LHCN-M2 (cell line): ENCODE measurements at regions not wholly inside any gene's neighbourhood (a gene's known extent, or its start where the extent isn't known, plus 50 kb on each side); places are given as distances from the start of the nearest gene placed in this dataset.

Experiments
- DNase-seq: peaks from one replicate; pipeline ENCODE4 v3.0.0-alpha.2; 2012; ENCODE audit warnings: low read depth

- no peak for DNase-seq
These were observed 51.7 kb upstream of the NFKBIA start for GRCh38 chr14:35456261-35456660.

GRCh38 chr14:35458442-35458841 is 53.9 kb upstream of the NFKBIA start:
- DNase-seq, result no peak

DNA sequence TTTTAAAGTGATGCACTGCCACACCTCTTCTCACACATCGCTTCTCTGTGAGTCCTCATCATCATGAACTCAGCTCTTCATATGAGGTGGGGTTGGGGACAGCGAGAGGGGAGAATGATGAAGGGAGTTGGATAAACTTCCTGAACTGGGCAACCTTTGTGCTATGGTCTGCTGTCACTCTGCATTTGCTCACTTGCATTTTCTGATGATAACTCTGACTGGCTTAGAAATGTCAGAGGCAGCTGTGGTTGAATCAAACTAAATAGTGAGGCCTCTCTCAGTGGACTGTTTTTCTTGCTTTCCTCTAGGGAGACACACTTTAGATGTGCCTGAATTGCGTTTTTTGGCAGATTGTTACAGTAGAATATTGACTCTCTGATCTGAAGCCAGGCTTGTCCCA is 55.2 kb upstream of the NFKBIA start:
- DNase-seq, result no peak

GRCh38 chr14:35470755-35471154 is 63.2 kb upstream of the INSM2 start:
- DNase-seq, result peak; percentile 22

- DNase-seq, result no peak
These were observed 62.2 kb upstream of the INSM2 start for GRCh38 chr14:35471803-35472202.

DNA sequence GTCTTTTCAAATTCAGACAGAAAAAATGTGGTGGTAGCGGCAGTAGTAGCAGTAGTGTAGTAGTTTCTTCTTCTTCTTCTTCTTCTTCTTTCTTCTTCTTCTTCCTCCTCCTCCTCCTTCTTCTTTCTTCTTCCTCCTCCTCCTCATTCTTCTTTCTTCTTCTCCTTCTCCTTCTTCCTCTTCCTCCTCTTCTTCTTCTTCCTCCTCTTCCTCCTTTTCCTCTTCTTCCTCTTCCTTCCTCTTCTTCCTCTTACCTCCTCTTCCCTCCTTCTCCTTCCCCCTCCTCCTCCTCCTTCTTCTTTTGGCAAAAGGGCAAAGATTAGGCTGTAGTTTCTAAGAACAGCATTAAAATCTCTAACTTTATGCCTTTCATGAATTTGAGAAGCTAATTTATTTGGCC is 59.6 kb upstream of the INSM2 start:
- no peak for DNase-seq

GRCh38 chr14:35480119-35480769 is 53.7 kb upstream of the INSM2 start:
- DNase-seq, result peak; percentile 11

- DNase-seq, result no peak
These were observed 50.9 kb upstream of the INSM2 start for GRCh38 chr14:35482994-35483515.
